ENCODE measurements at regions not wholly inside any gene's neighbourhood (a gene's known extent, or its start where the extent isn't known, plus 50 kb on each side); places are given as distances from the start of the nearest gene placed in this dataset.

GRCh38 chr22:27218012-27218920 lies 560.9 kb downstream of the MIAT start:
- CTCF ChIA-PET = no interaction called here
- DNase-seq (ENCODE audit: low spot score) = no peak
- no peak overlapping the region for H3K27ac ChIP-seq
- no peak for TF ChIP-seq CTCF (conservative IDR thresholded peaks at IDR 0.05; ENCODE audit: low read depth)
- POLR2A ChIA-PET (ENCODE audit: low non-redundant PET) = no interaction called here

DNA sequence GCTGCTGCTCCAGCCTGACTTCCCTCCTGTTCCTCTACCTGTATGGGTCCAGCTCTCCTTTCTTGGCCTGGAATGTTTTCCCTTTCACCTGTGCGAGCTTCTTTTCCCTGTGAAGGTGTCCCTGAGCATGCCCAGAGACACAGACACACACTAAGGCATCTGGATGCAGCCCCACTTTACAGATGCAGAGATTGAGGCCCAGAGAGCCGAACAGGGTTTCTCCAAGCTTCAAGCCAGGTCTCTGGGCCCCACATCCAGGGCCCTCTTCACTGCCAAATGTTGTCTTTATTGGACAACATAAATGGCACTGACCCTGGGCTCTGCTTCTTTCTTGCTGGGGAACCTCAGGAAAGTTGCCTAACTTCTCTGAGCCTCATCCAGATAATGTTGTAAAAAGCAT lies 561.6 kb downstream of the MIAT start:
- no peak for DNase-seq (ENCODE audit: low spot score)
- no peak for TF ChIP-seq CTCF (conservative IDR thresholded peaks at IDR 0.05; ENCODE audit: low read depth)
- POLR2A ChIA-PET (ENCODE audit: low non-redundant PET) = no interaction called here
- CTCF ChIA-PET = no interaction called here
- no peak overlapping the region for H3K27ac ChIP-seq

DNA sequence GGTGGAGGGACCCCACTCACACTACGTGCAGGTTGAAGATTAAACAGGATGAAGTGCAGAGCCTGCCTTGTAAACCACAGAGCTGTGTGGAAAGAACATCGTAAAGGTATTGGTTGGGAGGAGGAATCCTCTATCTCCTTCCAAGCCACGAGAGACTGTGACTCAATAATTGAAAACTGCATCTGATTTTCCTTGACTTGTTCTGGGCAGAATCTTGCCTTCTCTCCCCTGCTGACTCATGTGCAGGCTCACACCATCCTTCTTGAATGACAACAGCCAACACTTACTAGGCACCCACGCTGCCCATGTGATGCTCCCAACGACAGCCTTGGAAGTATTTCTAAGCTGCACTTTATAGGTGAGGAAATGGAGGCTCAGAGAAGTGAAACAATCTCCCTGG lies 563.0 kb downstream of the MIAT start:
- ChIA-PET CTCF (no interaction called here), POLR2A (ENCODE audit: low non-redundant PET) (no interaction called here)
- H3K27ac ChIP-seq = peak overlapping the region; percentile 61
- no peak for TF ChIP-seq CTCF (conservative IDR thresholded peaks at IDR 0.05; ENCODE audit: low read depth)
- DNase-seq (ENCODE audit: low spot score) = no peak

- TF ChIP-seq CTCF (conservative IDR thresholded peaks at IDR 0.05; ENCODE audit: low read depth) = no peak
- ChIA-PET CTCF (no interaction called here), POLR2A (ENCODE audit: low non-redundant PET) (no interaction called here)
- no peak for DNase-seq (ENCODE audit: low spot score)
- H3K27ac ChIP-seq = no peak overlapping the region
Observed at GRCh38 chr22:27222178-27222577, 564.8 kb downstream of the MIAT start.

DNA sequence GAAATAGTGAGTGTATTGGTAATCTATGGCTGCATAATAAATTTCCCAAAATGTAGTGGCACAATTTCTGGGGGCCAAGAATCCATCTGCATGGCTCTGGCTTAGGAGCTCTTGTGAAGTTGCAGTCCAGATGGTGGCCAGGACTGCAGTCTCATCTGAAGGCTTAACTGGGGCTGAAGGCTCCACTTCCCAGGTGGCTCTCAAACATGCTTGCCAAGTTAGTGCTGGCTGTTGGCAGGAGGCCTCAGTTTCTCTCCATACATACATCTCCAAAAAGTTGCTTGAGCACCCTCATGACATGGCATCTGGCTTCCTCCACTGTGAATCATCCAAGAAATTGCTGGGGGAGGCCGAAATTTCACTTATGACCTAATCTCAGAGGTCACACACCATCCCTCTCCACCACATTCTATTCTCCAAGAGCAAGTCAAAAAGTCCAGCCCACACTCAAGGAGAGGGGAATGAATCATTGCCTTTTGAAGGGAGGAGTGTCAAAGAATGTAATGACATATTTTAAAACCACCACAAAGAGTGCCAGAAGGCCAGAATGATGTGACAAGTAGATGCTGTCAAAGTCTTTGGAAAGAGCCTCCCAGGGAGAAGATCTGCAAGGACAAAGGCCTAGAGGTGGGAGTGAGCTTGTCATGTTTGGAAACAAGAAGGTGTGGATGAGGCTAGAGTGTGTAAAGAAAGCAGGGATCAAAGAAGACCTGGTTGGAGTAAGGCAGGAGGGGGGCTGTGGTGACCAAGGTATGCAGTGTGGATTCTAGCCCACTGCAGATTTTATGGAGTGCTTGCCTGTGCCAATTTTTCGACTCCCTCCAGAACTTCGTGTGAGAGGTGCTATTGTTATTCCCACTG lies 566.2 kb downstream of the MIAT start:
- CTCF ChIA-PET = no interaction called here
- DNase-seq (ENCODE audit: low spot score) = no peak
- TF ChIP-seq CTCF (conservative IDR thresholded peaks at IDR 0.05; ENCODE audit: low read depth) = no peak
- peak overlapping the region; percentile 36; the same call in 1 of the 2 replicates for H3K27ac ChIP-seq
- POLR2A ChIA-PET (ENCODE audit: low non-redundant PET) = no interaction called here

GRCh38 chr22:27224485-27225374 lies 567.3 kb downstream of the MIAT start:
- H3K27ac ChIP-seq = peak overlapping the region; percentile 36
- DNase-seq (ENCODE audit: low spot score) = no peak
- no peak for TF ChIP-seq CTCF (conservative IDR thresholded peaks at IDR 0.05; ENCODE audit: low read depth)
- ChIA-PET CTCF (no interaction called here), POLR2A (ENCODE audit: low non-redundant PET) (no interaction called here)
